ENCODE measurements at regions not wholly inside any gene's neighbourhood (a gene's known extent, or its start where the extent isn't known, plus 50 kb on each side); places are given as distances from the start of the nearest gene placed in this dataset.

GRCh38 chr10:33073641-33074415 lies 115.8 kb upstream of the ITGB1 start:
- TF ChIP-seq POLR2AphosphoS5 (IDR thresholded peaks at IDR 0.05; ENCODE audit: borderline replicate concordance, low read depth, low read length), result no peak
- no peak for TF ChIP-seq EZH2 (IDR thresholded peaks at IDR 0.05)
- no peak for TF ChIP-seq FOXP2 (optimal IDR thresholded peaks at IDR 0.05; ENCODE audit: control extremely low read depth, extremely low read length, insufficient read depth)

Data from SK-N-MC (cell line).